ENCODE measurements at regions not wholly inside any gene's neighbourhood (a gene's known extent, or its start where the extent isn't known, plus 50 kb on each side); places are given as distances from the start of the nearest gene placed in this dataset.
A peak's percentile ranks its signal among the peaks of the same experiment; 100 is the strongest.
"Not testable (repeated sequence)": the region's sequence is repeated elsewhere in the genome, so short reads cannot be mapped to it uniquely, and the experiment has no call there.

DNA sequence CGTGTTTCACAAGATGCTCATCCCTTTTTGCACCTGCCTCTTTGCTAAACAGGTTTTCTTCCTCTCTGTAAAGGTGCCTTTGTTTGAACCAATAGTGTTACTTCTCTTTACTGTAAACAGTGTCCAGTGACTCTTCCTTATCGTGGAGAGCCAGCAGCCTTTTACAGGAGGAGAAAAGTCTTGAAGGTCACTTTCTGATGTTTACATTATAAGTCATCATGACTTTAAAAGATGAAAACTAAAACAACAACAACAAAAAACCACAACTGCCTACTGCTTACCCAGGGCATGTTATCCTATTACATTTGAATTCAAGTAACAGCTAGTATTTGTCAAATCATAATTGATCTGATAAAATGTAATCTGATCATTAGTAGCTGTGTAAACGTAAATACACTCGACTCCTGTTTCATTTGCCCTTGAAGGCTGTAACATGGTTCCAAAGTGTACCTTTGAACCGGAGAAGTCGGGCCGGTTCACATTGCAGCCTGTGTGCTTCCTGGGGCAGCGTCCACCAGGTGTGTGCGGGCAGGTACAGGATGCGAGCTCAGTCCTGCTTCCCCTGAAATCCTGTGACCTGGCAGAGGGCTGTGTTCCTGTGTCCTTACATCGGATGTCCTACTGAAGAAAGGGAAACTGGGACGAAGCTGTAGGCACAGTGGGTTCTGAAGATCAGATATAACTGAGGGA is 118.1 kb downstream of the C9orf152 start:
- Histone ChIP-seq H3K36me3 (replicated peaks; ENCODE audit: control insufficient read depth, insufficient read depth, low read length) (no peaks in the 10 kb centered on the region), H3K27me3 (ENCODE audit: control insufficient read depth, insufficient read depth, low read length) (no peaks in the 10 kb centered on the region), H3K4me3 (ENCODE audit: insufficient read depth, low read depth, low read length) (no peak overlapping the region)
- DNase-seq, result no peak

DNA sequence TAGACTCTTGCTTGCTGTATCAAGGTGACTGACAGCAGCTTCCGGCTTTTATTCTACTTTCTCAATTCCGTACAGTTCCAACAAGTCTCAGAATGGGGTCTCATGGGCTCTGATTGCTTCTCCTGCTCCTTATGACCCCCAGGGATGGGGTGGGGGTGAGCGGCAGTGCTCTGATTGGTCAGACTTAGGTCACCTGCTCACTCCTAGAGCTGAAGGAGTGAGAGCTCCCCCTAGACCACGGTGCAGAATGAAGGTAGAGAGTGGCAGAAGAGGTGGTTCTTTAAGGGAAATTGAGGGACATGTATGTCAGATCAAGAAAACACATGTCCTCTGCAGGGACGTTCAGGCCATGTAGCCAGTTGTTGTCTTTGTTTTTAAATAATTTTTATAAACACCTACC is 115.2 kb downstream of the C9orf152 start:
- Histone ChIP-seq H3K36me3 (replicated peaks; ENCODE audit: control insufficient read depth, insufficient read depth, low read length) (no peaks in the 10 kb centered on the region), H3K4me3 (ENCODE audit: insufficient read depth, low read depth, low read length) (no peak overlapping the region), H3K27me3 (ENCODE audit: control insufficient read depth, insufficient read depth, low read length) (no peaks in the 10 kb centered on the region)
- no peak for DNase-seq

DNA sequence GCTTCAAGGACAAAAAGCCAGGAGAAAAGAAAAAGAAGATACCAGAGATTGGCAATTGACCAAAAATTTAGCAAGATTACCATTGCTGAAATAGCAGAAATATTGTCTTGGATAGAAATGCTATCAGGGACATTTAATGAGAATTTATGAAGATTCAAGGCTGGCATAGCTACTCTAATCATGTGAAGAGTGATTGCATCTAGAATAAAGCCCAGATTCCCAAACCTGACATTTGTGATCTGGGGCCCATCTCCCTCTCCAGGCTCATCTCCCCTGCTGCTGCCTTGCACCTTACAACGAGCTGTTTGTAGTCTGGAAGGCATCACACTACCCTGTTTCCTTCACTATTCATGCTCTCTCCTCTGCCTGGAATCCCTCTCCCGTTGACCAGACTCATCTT is 114.5 kb downstream of the C9orf152 start:
- Histone ChIP-seq H3K36me3 (replicated peaks; ENCODE audit: control insufficient read depth, insufficient read depth, low read length) (no peaks in the 10 kb centered on the region), H3K4me3 (ENCODE audit: insufficient read depth, low read depth, low read length) (no peak overlapping the region), H3K27me3 (ENCODE audit: control insufficient read depth, insufficient read depth, low read length) (no peaks in the 10 kb centered on the region)
- DNase-seq, result no peak

DNA sequence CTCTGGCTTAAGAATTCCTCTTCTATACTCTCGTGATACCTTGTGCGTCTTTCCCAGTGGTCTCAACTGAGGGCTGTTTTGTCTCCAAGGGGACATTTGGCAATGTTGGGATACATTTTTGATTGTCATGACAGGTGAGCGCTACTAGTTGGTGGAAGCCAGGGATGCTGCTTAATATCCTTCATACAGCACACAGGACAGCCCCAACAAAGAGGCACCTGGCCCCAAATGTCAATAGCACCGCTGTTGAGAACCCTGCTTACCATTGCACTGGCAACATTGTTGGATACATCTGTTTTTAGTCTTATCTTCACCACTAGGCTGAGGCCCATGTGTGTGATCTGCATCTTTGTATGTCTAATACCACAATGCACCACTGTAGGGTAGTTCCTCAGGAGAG is 114.1 kb downstream of the C9orf152 start:
- Histone ChIP-seq H3K4me3 (ENCODE audit: insufficient read depth, low read depth, low read length) (no peak overlapping the region), H3K27me3 (ENCODE audit: control insufficient read depth, insufficient read depth, low read length) (no peaks in the 10 kb centered on the region), H3K36me3 (replicated peaks; ENCODE audit: control insufficient read depth, insufficient read depth, low read length) (no peaks in the 10 kb centered on the region)
- DNase-seq, result no peak

DNA sequence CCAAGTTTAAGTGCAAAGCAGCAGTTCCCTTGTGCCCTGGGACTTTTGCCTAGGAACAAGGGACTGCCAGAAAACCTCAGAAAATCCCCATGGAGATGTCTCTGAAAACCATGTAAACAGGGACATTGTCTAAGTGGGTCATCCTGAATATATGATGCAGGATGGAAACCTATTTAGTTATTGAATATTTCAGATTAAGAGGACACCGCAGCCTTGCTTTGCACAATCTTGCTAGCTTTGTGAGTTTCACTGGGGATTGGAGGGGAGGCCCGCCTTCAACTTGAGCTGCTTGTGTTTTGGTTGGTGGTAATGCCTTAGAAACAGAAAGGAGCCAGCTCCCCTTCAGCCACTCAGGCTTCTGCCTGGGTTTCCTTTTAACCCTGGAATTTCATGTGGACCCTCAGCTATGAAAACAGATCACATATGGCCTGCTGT is 112.8 kb downstream of the C9orf152 start:
- Histone ChIP-seq H3K36me3 (replicated peaks; ENCODE audit: control insufficient read depth, insufficient read depth, low read length) (no peaks in the 10 kb centered on the region), H3K4me3 (ENCODE audit: insufficient read depth, low read depth, low read length) (no peak overlapping the region), H3K27me3 (ENCODE audit: control insufficient read depth, insufficient read depth, low read length) (no peaks in the 10 kb centered on the region)
- peak; percentile 39 for DNase-seq

DNA sequence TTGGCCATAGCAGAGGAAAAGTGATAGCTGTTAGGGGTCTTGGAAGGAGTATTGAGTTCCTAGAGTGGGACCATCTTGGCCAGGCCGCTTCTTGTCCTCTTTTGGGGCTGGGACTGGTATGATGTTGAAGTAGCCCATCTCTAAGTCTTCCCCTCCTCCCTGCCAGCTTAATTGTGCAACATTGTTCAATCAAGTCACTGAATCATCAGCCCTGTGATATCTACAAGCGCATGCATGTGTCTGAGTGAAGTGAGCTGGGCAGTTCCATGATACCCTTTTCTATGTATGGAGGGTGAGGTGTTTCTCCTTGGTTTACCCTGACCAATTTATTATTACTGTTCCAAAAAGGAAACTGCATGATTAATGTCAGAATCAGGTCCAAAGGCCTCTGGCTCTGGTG is 112.2 kb downstream of the C9orf152 start:
- no peak for DNase-seq
- Histone ChIP-seq H3K36me3 (replicated peaks; ENCODE audit: control insufficient read depth, insufficient read depth, low read length) (no peaks in the 10 kb centered on the region), H3K4me3 (ENCODE audit: insufficient read depth, low read depth, low read length) (no peak overlapping the region), H3K27me3 (ENCODE audit: control insufficient read depth, insufficient read depth, low read length) (no peaks in the 10 kb centered on the region)

DNA sequence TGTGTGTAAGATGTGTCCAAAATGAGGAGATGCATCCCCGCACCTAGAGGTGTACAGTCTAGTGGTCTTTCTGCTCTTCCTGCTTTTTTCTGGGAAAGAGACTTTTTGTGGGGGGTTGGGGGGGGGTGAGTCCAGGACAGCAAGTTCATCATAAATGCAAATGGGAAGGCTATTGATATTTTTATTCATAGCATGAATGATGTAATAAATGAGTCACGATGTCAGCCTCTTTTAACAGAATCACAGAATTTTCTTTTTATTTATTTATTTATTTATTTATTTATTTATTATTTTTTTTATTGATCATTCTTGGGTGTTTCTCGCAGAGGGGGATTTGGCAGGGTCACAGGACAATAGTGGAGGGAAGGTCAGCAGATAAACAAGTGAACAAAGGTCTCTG is 111.3 kb downstream of the C9orf152 start:
- H3K4me3 ChIP-seq (ENCODE audit: insufficient read depth, low read depth, low read length); H3K36me3 ChIP-seq (replicated peaks; ENCODE audit: control insufficient read depth, insufficient read depth, low read length); H3K27me3 ChIP-seq (ENCODE audit: control insufficient read depth, insufficient read depth, low read length); DNase-seq: not testable (repeated sequence)

DNA sequence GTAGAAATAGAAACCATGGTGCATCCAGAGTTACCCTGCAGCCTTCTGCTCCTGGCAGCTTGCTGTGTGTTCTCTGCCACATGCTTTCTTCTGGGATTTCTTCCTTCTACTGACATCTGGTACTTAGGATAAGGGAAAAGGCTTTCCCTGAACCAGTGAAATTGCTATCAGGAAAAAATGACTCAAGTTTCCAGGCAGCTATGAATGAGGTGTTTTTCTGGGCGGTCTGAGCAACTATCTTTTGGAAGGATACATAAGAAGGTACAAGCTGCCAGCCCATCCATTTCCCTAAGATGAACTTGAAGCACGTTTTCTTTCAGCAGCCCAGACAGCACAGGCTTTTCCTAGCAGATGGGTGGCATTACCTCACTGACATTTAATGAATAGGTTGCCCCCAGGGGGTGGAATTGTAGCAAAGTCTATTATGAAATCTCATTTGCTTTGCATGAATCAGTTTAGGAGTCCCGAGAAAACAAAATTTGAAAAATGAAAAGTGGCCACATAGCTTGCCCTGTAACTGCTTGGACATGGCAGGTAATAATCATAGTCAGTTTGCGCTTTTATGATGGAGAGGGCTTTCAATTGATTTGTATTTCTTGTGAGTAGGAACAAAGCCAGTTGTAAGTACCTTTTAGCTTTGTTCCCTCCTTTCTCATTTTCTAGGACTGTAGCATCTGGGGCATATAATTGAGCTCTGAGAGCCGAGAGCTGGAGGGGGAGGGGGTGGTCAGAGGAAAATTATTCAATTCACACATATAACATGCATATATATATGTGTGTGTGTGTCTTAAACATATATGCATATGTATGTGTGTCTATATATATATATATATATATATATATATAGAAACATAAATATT is 108.5 kb downstream of the C9orf152 start:
- Histone ChIP-seq H3K27me3 (ENCODE audit: control insufficient read depth, insufficient read depth, low read length) (no peaks in the 10 kb centered on the region), H3K36me3 (replicated peaks; ENCODE audit: control insufficient read depth, insufficient read depth, low read length) (no peaks in the 10 kb centered on the region), H3K4me3 (ENCODE audit: insufficient read depth, low read depth, low read length) (no peak overlapping the region)
- no peak for DNase-seq

DNA sequence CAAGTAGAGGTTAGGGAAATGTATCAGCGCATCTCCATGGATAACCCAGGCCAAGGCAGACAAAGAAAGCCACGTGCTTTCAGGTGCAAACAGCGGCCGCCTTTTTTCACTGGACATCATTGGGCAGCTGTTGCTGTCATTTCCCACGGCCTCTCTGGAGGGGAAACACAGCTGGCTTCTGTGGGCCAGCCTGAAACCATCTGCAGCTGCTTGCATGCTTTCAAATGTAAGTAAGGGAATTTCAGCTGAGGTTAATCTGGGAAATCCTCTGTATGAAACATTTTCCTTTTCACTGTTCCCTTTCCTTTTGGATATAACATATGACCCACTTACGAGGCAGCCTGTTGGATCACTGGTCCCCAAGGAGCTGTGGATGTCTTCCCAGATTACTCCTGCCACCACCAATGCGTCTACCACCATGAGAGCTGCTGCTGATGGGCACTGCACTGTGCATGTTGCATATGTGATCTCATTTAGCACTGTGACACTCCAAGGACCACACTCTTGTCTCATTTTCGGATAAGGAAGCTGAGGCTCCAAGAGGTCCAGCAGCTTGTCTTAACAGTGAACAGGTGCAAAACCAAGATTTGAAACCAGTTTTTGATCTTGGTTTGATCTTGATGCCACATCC is 106.3 kb downstream of the C9orf152 start:
- H3K27me3 ChIP-seq (ENCODE audit: control insufficient read depth, insufficient read depth, low read length), result no peaks in the 10 kb centered on the region
- no peaks in the 10 kb centered on the region for H3K36me3 ChIP-seq (replicated peaks; ENCODE audit: control insufficient read depth, insufficient read depth, low read length)
- no peak for DNase-seq
- H3K4me3 ChIP-seq (ENCODE audit: insufficient read depth, low read depth, low read length), result no peak overlapping the region

DNA sequence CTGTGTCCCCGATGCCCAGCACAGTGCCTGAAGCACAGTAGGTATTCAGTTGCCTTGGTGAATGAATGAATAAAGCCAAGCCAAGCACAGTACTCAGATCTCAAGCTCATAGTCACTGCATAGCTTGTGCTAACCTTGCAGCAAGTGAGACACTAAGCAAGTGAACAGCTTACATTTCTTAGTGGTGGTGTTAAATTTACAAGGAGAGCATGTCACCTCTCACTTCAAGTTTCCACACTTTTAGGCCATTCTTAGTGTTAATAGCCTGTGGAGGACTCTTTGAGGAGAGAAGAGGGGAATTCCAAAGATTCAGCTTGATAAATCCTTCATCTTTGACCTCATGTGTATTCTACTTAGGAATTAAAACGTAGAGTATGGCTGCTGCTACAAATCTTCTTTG is 104.7 kb downstream of the C9orf152 start:
- Histone ChIP-seq H3K4me3 (ENCODE audit: insufficient read depth, low read depth, low read length) (no peak overlapping the region), H3K36me3 (replicated peaks; ENCODE audit: control insufficient read depth, insufficient read depth, low read length) (no peaks in the 10 kb centered on the region), H3K27me3 (ENCODE audit: control insufficient read depth, insufficient read depth, low read length) (no peaks in the 10 kb centered on the region)
- no peak for DNase-seq

DNA sequence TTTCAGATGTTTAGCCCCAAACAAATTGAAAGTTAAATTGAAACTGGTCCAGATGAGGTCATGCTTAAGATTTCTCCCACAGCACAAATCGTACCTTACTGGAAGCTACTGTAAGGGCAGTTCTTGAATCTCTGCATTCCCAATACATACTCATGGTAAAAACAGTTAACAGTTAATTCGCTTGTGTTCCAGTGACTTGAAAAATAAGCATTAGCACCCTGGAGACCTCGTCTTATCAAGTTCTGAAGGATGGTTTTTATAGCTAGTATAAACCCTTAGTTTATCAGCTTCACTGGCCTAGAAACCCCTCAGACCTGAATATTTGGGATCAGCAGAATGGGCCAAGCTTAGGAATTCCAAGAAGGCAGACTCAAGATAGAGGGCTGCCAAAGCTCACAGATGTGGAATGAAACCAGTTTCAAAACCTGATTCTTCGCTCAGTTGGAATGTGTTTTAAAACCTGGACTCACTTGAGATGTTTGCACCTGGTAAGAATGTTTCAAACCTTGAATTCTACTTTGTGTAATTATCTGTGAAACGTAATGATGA is 103.6 kb downstream of the C9orf152 start:
- H3K4me3 ChIP-seq (ENCODE audit: insufficient read depth, low read depth, low read length), result no peak overlapping the region
- no peaks in the 10 kb centered on the region for H3K36me3 ChIP-seq (replicated peaks; ENCODE audit: control insufficient read depth, insufficient read depth, low read length)
- no peaks in the 10 kb centered on the region for H3K27me3 ChIP-seq (ENCODE audit: control insufficient read depth, insufficient read depth, low read length)
- DNase-seq, result no peak

DNA sequence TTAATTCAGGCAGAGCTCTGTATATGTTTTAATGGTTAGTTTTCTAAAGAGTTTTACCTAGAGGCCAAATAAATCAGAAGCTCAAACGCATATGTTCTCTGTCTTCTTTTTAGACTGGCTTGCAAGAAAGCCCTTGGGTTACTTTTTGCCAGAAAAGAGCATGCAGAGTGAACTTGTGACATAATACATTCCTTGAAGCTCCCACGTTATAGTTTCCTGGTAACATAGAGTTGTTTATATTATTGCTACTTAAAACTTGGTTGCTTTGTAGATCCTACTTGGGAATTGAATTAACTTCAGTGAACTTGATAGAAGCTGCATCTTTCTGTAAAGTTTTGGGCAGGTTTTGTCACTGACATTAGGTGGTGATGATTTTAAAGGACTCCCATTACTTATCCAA is 102.9 kb downstream of the C9orf152 start:
- DNase-seq, result no peak
- H3K36me3 ChIP-seq (replicated peaks; ENCODE audit: control insufficient read depth, insufficient read depth, low read length), result no peaks in the 10 kb centered on the region
- H3K4me3 ChIP-seq (ENCODE audit: insufficient read depth, low read depth, low read length), result no peak overlapping the region
- H3K27me3 ChIP-seq (ENCODE audit: control insufficient read depth, insufficient read depth, low read length), result no peaks in the 10 kb centered on the region

DNA sequence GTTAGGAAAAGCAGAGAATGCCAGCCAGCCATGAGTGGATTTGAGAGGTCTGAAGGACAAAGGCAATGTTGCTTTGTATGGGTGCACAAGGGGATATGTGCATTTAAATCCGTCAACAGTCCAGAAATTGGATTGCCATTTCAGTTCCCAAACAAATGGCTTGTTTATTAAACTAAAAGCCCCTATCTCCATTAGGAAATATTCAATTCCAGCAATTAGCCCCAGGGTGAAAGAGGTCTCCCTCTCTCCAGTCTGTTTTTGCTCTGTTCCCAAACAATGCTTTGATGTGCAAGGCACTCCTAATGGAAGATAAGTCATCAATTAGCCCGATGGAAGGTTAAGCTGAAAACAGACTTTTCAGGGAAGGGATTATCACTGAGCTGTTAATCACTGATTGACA is 101.3 kb downstream of the C9orf152 start:
- Histone ChIP-seq H3K27me3 (ENCODE audit: control insufficient read depth, insufficient read depth, low read length) (no peaks in the 10 kb centered on the region), H3K36me3 (replicated peaks; ENCODE audit: control insufficient read depth, insufficient read depth, low read length) (no peaks in the 10 kb centered on the region), H3K4me3 (ENCODE audit: insufficient read depth, low read depth, low read length) (no peak overlapping the region)
- no peak for DNase-seq

DNA sequence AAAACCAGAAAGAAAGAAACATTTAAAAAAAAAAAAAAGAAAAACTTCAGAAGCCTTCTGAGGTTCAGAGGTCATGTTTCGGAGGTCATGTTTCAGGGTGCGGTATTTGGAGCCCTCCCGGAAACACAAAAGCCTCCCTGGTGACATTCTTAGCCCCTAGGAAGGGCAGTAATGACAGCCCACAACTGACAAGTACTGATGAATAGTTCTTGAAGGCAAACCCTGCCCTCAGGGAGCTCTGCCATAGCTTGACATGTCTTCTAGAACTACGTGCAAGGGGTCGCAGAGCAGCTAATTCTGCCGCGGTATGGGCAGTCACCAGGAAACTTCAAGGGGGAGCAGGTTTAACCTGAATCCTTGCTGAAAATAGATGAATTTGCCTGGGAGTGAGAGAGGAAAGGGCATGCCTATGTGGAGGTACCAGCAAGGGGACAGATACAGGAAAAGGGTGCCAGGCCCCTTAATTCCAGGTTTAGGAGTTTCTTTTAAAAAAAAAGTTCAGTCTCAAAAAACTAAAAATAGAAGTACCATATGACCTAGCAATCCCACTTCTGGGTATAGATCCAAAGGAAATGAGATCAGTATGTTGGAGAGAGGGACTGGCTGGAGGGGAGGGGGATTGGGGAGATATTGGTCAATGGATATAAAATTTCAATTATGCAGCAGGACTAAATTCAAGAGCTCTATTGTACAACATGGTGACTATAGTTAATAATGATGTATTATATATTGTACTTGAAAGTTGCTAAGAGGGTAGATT is 98.4 kb downstream of the C9orf152 start:
- no peak overlapping the region for H3K4me3 ChIP-seq (ENCODE audit: insufficient read depth, low read depth, low read length)
- H3K36me3 ChIP-seq (replicated peaks; ENCODE audit: control insufficient read depth, insufficient read depth, low read length), result no peaks in the 10 kb centered on the region
- H3K27me3 ChIP-seq (ENCODE audit: control insufficient read depth, insufficient read depth, low read length), result no peaks in the 10 kb centered on the region
- DNase-seq, result no peak

All from H7 (cell line).